ENCODE measurements at regions not wholly inside any gene's neighbourhood (a gene's known extent, or its start where the extent isn't known, plus 50 kb on each side); places are given as distances from the start of the nearest gene placed in this dataset.

- TF ChIP-seq, protein P1, sequence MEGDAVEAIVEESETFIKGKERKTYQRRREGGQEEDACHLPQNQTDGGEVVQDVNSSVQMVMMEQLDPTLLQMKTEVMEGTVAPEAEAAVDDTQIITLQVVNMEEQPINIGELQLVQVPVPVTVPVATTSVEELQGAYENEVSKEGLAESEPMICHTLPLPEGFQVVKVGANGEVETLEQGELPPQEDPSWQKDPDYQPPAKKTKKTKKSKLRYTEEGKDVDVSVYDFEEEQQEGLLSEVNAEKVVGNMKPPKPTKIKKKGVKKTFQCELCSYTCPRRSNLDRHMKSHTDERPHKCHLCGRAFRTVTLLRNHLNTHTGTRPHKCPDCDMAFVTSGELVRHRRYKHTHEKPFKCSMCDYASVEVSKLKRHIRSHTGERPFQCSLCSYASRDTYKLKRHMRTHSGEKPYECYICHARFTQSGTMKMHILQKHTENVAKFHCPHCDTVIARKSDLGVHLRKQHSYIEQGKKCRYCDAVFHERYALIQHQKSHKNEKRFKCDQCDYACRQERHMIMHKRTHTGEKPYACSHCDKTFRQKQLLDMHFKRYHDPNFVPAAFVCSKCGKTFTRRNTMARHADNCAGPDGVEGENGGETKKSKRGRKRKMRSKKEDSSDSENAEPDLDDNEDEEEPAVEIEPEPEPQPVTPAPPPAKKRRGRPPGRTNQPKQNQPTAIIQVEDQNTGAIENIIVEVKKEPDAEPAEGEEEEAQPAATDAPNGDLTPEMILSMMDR (IDR thresholded peaks at IDR 0.05) = no peak
- no peak for TF ChIP-seq ZFX (IDR thresholded peaks at IDR 0.05; ENCODE audit: borderline replicate concordance)
These were observed 367.2 kb downstream of the OSTF1 start for GRCh38 chr9:75455444-75455921.
